VCaP (cell line): ENCODE measurements at regions not wholly inside any gene's neighbourhood (a gene's known extent, or its start where the extent isn't known, plus 50 kb on each side); places are given as distances from the start of the nearest gene placed in this dataset.
"Not testable (repeated sequence)": the region's sequence is repeated elsewhere in the genome, so short reads cannot be mapped to it uniquely, and the experiment has no call there.

Experiments used
- H3K27ac ChIP-seq: fragments of 450-650 bp; 2 replicates; pipeline ENCODE4 v1.5.1; 2017
- TF ChIP-seq, protein P1 (sequence below): fragments of 450-650 bp; conservative IDR thresholded peaks from 2 replicates; pipeline ENCODE4 v1.5.1; 2017; ENCODE audit warnings: mild to moderate bottlenecking, moderate library complexity

- TF ChIP-seq, protein P1, sequence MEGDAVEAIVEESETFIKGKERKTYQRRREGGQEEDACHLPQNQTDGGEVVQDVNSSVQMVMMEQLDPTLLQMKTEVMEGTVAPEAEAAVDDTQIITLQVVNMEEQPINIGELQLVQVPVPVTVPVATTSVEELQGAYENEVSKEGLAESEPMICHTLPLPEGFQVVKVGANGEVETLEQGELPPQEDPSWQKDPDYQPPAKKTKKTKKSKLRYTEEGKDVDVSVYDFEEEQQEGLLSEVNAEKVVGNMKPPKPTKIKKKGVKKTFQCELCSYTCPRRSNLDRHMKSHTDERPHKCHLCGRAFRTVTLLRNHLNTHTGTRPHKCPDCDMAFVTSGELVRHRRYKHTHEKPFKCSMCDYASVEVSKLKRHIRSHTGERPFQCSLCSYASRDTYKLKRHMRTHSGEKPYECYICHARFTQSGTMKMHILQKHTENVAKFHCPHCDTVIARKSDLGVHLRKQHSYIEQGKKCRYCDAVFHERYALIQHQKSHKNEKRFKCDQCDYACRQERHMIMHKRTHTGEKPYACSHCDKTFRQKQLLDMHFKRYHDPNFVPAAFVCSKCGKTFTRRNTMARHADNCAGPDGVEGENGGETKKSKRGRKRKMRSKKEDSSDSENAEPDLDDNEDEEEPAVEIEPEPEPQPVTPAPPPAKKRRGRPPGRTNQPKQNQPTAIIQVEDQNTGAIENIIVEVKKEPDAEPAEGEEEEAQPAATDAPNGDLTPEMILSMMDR = no peak
- no peak overlapping the region for H3K27ac ChIP-seq
These were observed 155.2 kb downstream of the RBMX2 start for GRCh38 chrX:130556951-130557350.

- H3K27ac ChIP-seq = no peak overlapping the region
- TF ChIP-seq, protein P1 = no peak
These were observed 158.8 kb downstream of the RBMX2 start for GRCh38 chrX:130560544-130560943.

DNA sequence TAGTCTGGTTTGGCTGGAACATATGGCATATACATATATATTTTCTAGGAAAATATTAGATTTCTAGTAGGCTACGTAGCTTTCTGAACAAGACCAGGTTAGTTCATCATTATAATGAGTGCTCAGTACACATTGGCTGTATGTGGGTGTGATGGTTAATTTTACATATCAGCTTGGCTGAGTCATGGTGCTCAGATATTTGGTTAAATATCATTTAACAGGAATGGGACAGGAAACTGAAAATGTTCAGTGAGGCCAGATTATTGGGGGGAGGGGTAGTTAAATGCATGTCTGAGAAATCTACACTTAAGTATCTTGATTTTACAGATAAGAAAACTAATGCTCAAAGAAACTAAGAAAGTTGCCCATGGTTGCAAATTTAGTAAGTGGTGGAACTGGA lies 160.1 kb downstream of the RBMX2 start:
- TF ChIP-seq, protein P1 = no peak

DNA sequence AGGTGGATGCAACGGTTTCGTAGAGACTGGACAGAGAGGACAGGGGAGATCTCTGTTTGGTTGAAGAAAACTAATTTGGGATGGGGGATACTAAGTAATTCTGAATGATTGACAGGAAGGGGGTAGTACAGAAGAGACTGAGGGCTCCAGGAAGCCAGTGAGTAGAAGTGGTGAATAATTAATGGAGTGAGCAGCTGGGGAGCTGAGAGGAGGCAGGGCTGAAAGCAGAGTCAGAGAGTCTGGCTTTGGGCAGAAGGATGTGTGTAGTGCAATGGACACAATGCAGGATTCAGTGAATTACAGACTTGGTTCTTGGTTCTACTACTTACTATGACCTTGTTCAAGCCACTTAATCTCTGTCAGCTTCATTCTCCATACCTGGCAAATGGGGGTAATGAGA lies 161.7 kb downstream of the RBMX2 start:
- TF ChIP-seq, protein P1 = no peak
- H3K27ac ChIP-seq = no peak overlapping the region

More for the DNA sequence above, 160.1 kb downstream of the RBMX2 start:
- H3K27ac ChIP-seq = no peak overlapping the region

- TF ChIP-seq, protein P1 = no peak
- no peak overlapping the region for H3K27ac ChIP-seq
These were observed 164.4 kb downstream of the RBMX2 start for GRCh38 chrX:130566028-130566683.

DNA sequence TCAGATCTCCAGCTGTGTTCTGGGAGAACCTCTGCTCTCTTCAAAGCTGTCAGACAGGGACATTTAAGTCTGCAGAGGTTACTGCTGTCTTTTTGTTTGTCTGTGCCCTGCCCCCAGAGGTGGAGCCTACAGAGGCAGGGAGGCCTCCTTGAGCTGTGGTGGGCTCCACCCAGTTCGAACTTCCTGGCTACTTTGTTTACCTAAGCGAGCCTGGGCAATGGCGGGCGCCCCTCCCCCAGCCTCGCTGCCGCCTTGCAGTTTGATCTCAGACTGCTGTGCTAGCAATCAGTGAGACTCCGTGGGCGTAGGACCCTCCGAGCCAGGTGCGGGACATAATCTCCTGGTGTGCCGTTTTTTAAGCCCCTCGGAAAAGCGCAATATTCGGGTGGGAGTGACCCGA lies 171.2 kb downstream of the RBMX2 start:
- H3K27ac ChIP-seq = not testable (repeated sequence)
